H9 (cell line): ENCODE measurements at regions not wholly inside any gene's neighbourhood (a gene's known extent, or its start where the extent isn't known, plus 50 kb on each side); places are given as distances from the start of the nearest gene placed in this dataset.

Experiments
- DNase-seq: peaks from one replicate; pipeline ENCODE4 v3.0.0-alpha.2; 2017
- H2AFZ ChIP-seq: one replicate; pipeline ENCODE4 v1.6.1; 2013; ENCODE audit warnings: mild to moderate bottlenecking, low read length, control low read depth, moderate library complexity
- H2AK5ac ChIP-seq: 2 replicates; pipeline ENCODE4 v1.6.1; 2013; ENCODE audit warnings: low read length, control low read depth, mixed read lengths; ENCODE audit not compliant: insufficient read length
- H2BK120ac ChIP-seq: one replicate; pipeline ENCODE4 v1.6.1; 2013; ENCODE audit warnings: low read depth, mild to moderate bottlenecking, low read length, control low read depth, inconsistent platforms; ENCODE audit not compliant: poor library complexity, severe bottlenecking
- H2BK12ac ChIP-seq: 2 replicates; pipeline ENCODE4 v1.6.1; 2013; ENCODE audit warnings: low read length, control low read depth, mixed read lengths, low read depth; ENCODE audit not compliant: insufficient read length
- H2BK15ac ChIP-seq: 2 replicates; pipeline ENCODE4 v1.6.1; 2013; ENCODE audit warnings: low read depth, low read length, control low read depth
- H2BK20ac ChIP-seq: one replicate; pipeline ENCODE4 v1.6.1; 2013; ENCODE audit warnings: low read depth, mild to moderate bottlenecking, low read length, control low read depth, inconsistent platforms; ENCODE audit not compliant: poor library complexity, severe bottlenecking
- H2BK5ac ChIP-seq: 2 replicates; pipeline ENCODE4 v1.6.1; 2013; ENCODE audit warnings: low read length, control low read depth, mixed read lengths; ENCODE audit not compliant: insufficient read length
- H3K14ac ChIP-seq: 2 replicates; pipeline ENCODE4 v1.6.1; 2013; ENCODE audit warnings: low read length, control low read depth; ENCODE audit not compliant: insufficient read depth
- H3K18ac ChIP-seq: 2 replicates; pipeline ENCODE4 v1.6.1; 2013; ENCODE audit warnings: low read depth, mild to moderate bottlenecking, mixed read lengths, low read length, control low read depth; ENCODE audit not compliant: insufficient read length
- H3K23ac ChIP-seq: 2 replicates; pipeline ENCODE4 v1.6.1; 2013; ENCODE audit warnings: low read length, control low read depth, mixed read lengths, low read depth; ENCODE audit not compliant: insufficient read length
- H3K23me2 ChIP-seq: 2 replicates; pipeline ENCODE4 v1.6.1; 2013; ENCODE audit warnings: low read depth, mild to moderate bottlenecking, mixed read lengths, low read length, control low read depth; ENCODE audit not compliant: insufficient read length, poor library complexity, severe bottlenecking
- H3K27ac ChIP-seq: 2 replicates; pipeline ENCODE4 v1.5.1; 2013; ENCODE audit warnings: low read length, control low read depth, mixed read lengths, low read depth; ENCODE audit not compliant: insufficient read length
- H3K27me3 ChIP-seq: 2 replicates; pipeline ENCODE4 v1.6.1; 2013; ENCODE audit warnings: low read length, control low read depth, inconsistent platforms; ENCODE audit not compliant: insufficient read depth
- H3K4ac ChIP-seq: 2 replicates; pipeline ENCODE4 v1.6.1; 2013; ENCODE audit warnings: low read depth, mild to moderate bottlenecking, control low read depth, inconsistent platforms, low read length, moderate library complexity
- H3K4me1 ChIP-seq: 2 replicates; pipeline ENCODE4 v1.6.1; 2013; ENCODE audit warnings: low read length, control low read depth, inconsistent platforms; ENCODE audit not compliant: insufficient read depth
- H3K4me2 ChIP-seq: 2 replicates; pipeline ENCODE4 v1.6.1; 2013; ENCODE audit warnings: low read length, control low read depth, mixed read lengths; ENCODE audit not compliant: insufficient read length, insufficient read depth
- H3K56ac ChIP-seq: 2 replicates; pipeline ENCODE4 v1.6.1; 2013; ENCODE audit warnings: low read depth, mild to moderate bottlenecking, mixed read lengths, low read length, control low read depth; ENCODE audit not compliant: insufficient read length
- H3K79me1 ChIP-seq: 2 replicates; pipeline ENCODE4 v1.6.1; 2013; ENCODE audit warnings: low read depth, mild to moderate bottlenecking, moderate library complexity, low read length, control low read depth, inconsistent platforms; ENCODE audit not compliant: insufficient read depth, poor library complexity, severe bottlenecking
- H3K79me2 ChIP-seq: 2 replicates; pipeline ENCODE4 v1.6.1; 2013; ENCODE audit warnings: low read length, control low read depth, inconsistent platforms; ENCODE audit not compliant: insufficient read depth
- H3K9ac ChIP-seq: 2 replicates; pipeline ENCODE4 v1.6.1; 2013; ENCODE audit warnings: low read length, control low read depth, mixed read lengths; ENCODE audit not compliant: insufficient read length; ENCODE audit errors: extremely low read depth
- H3K9me3 ChIP-seq: one replicate; pipeline ENCODE4 v1.6.1; 2013; ENCODE audit warnings: low read depth, low read length, inconsistent platforms; ENCODE audit not compliant: control insufficient read depth
- H3T11ph ChIP-seq: one replicate; pipeline ENCODE4 v1.6.1; 2013; ENCODE audit warnings: mild to moderate bottlenecking, low read length, control low read depth, inconsistent platforms
- H4K20me1 ChIP-seq: one replicate; pipeline ENCODE4 v1.6.1; 2013; ENCODE audit not compliant: control insufficient read depth, insufficient read length, insufficient read depth
- H4K5ac ChIP-seq: 2 replicates; pipeline ENCODE4 v1.6.1; 2013; ENCODE audit warnings: low read depth, mild to moderate bottlenecking, mixed read lengths, low read length, control low read depth; ENCODE audit not compliant: insufficient read length
- H4K8ac ChIP-seq: replicated peaks from 2 replicates; pipeline ENCODE4 v1.6.1; 2013; ENCODE audit warnings: low read length, control low read depth, mixed read lengths, low read depth; ENCODE audit not compliant: insufficient read length
- H4K91ac ChIP-seq: 2 replicates; pipeline ENCODE4 v1.6.1; 2013; ENCODE audit warnings: low read depth, mild to moderate bottlenecking, moderate library complexity, mixed read lengths, low read length, control low read depth; ENCODE audit not compliant: insufficient read length
- H3K27ac Mint-ChIP-seq, 3 experiments: 2 replicates in 2 of 3; 3 replicates in 1 of 3; pipeline ENCODE4 v1.8.0; 2020 to 2021; ENCODE audit warnings: mixed read lengths in 3 of 3, mild to moderate bottlenecking in 1 of 3, moderate library complexity in 1 of 3
- H3K27me3 Mint-ChIP-seq: 2 replicates; pipeline ENCODE4 v1.8.0; 2021; ENCODE audit warnings: low read depth, mild to moderate bottlenecking, moderate library complexity, mixed read lengths
- H3K36me3 Mint-ChIP-seq, 3 experiments: 2 replicates in 2 of 3; 3 replicates in 1 of 3; pipeline ENCODE4 v1.8.0; 2020 to 2021; ENCODE audit warnings: low read depth in 3 of 3, mixed read lengths in 3 of 3; ENCODE audit not compliant: insufficient read depth in 1 of 3
- H3K4me1 Mint-ChIP-seq, 2 experiments: 2 replicates each; pipeline ENCODE4 v1.8.0; 2020; ENCODE audit warnings: mixed read lengths in 2 of 2
- H3K4me3 Mint-ChIP-seq, 2 experiments: 2 replicates in 1 of 2; 3 replicates in 1 of 2; pipeline ENCODE4 v1.8.0; 2020 to 2021; ENCODE audit warnings: mild to moderate bottlenecking in 2 of 2, mixed read lengths in 2 of 2, moderate library complexity in 1 of 2
- H3K9me3 Mint-ChIP-seq, 2 experiments: 2 replicates in 1 of 2; 3 replicates in 1 of 2; pipeline ENCODE4 v1.8.0; 2020; ENCODE audit warnings: mild to moderate bottlenecking in 2 of 2, mixed read lengths in 2 of 2, moderate library complexity in 1 of 2
- CTCF ChIP-seq: fragments of 200-600 bp; sonication (generic); conservative IDR thresholded peaks from 3 replicates; pipeline ENCODE4 v1.8.0; 2021; ENCODE audit warnings: antibody characterized with exemption, mild to moderate bottlenecking
- WGBS: extraction: QIAGEN DNeasy Blood & Tissue Kit; methylation state at CpG from one replicate; pipeline ENCODE4 v1.1.7; 2013; ENCODE audit warnings: missing lambda C conversion rate, low lambda C conversion rate, mixed read lengths; ENCODE audit not compliant: insufficient read length; ENCODE audit errors: extremely low coverage; 5-methylcytosine and 5-hydroxymethylcytosine counted together

- H4K91ac ChIP-seq, result no peak overlapping the region
- no peaks in the 10 kb centered on the region for H3K79me2 ChIP-seq
- H3K23me2 ChIP-seq, result no peaks in the 10 kb centered on the region
- H3T11ph ChIP-seq, result no peak overlapping the region
- no CpG with 5 or more reads among the region's 3 CpGs for WGBS
- H4K8ac ChIP-seq, result no peak overlapping the region
- H3K9me3 Mint-ChIP-seq, result no peaks in the 10 kb centered on the region; a peak in 1 of 5 replicates
- no peaks in the 10 kb centered on the region for H3K36me3 Mint-ChIP-seq
- no peaks in the 10 kb centered on the region; the same call in 1 of the 2 replicates for H3K27me3 Mint-ChIP-seq
- no peak overlapping the region for H2AFZ ChIP-seq
- H3K14ac ChIP-seq, result no peak overlapping the region
- no peaks in the 10 kb centered on the region for H4K20me1 ChIP-seq
- no peak overlapping the region for H3K4me2 ChIP-seq
- H3K4me3 Mint-ChIP-seq, result no peak overlapping the region
- no peak overlapping the region for H3K27ac Mint-ChIP-seq
- H2BK20ac ChIP-seq, result no peak overlapping the region
- H4K5ac ChIP-seq, result no peak overlapping the region
- H3K4me1 Mint-ChIP-seq, result peaks cover 0 to 3% of the 10 kb centered on the region in 2 experiments; a peak in 1 of 4 replicates
- no peak overlapping the region for H3K18ac ChIP-seq
- H3K27me3 ChIP-seq, result no peaks in the 10 kb centered on the region; the same call in 1 of the 2 replicates
- no peak overlapping the region for H2BK12ac ChIP-seq
- H3K79me1 ChIP-seq, result no peaks in the 10 kb centered on the region
- no peak for TF ChIP-seq CTCF
- H2AK5ac ChIP-seq, result no peak overlapping the region
- H3K56ac ChIP-seq, result no peak overlapping the region
- no peak overlapping the region for H3K4ac ChIP-seq
- H3K23ac ChIP-seq, result no peak overlapping the region
- H2BK5ac ChIP-seq, result no peak overlapping the region
- no peak overlapping the region for H3K27ac ChIP-seq
- H3K4me1 ChIP-seq, result no peaks in the 10 kb centered on the region
- H2BK15ac ChIP-seq, result no peak overlapping the region
- no peak overlapping the region for H3K9ac ChIP-seq
- H3K9me3 ChIP-seq, result no peaks in the 10 kb centered on the region
- no peak overlapping the region for H2BK120ac ChIP-seq
- no peak for DNase-seq
Measured at GRCh38 chr4:108272046-108272445, 103.3 kb upstream of the LEF1 start.
